ENCODE measurements at regions not wholly inside any gene's neighbourhood (a gene's known extent, or its start where the extent isn't known, plus 50 kb on each side); places are given as distances from the start of the nearest gene placed in this dataset.

DNA sequence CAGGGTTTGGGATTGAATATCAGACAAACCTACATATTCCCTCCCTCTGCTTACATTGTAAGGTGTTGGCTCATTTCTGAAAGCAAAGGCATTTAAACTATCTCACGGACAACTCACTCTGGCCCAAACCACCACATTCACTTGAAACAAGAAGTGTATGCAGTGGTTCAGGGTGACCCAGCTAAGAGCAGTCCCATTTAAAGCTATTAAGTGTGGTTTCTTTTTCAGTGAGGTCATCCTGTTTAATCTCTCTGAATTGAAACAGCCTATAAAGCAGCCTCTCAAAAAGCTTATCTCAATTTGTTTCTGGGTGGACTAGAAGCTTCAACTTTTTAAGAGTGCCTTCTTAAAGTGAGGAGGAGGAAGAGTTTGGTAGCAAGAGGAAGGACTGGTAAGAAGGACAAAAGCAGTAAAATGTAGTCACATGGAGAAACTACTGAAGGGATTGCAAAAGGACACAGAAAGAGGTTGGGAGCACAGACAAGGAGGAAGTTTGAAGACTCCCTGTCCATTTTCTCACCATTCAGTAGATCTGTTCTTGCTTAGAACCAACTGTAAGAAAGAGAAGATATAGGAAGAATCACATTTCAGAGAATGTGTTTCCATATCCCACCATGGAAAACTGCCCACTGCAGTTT is 151.6 kb downstream of the TMCO5A start:
- H3K27me3 ChIP-seq (ENCODE audit: control insufficient read depth, insufficient read depth, low read length): no peaks in the 10 kb centered on the region
- FAIRE-seq (no peak), DNase-seq (ENCODE audit: low read depth) (no peak)
- TF ChIP-seq, protein P1, sequence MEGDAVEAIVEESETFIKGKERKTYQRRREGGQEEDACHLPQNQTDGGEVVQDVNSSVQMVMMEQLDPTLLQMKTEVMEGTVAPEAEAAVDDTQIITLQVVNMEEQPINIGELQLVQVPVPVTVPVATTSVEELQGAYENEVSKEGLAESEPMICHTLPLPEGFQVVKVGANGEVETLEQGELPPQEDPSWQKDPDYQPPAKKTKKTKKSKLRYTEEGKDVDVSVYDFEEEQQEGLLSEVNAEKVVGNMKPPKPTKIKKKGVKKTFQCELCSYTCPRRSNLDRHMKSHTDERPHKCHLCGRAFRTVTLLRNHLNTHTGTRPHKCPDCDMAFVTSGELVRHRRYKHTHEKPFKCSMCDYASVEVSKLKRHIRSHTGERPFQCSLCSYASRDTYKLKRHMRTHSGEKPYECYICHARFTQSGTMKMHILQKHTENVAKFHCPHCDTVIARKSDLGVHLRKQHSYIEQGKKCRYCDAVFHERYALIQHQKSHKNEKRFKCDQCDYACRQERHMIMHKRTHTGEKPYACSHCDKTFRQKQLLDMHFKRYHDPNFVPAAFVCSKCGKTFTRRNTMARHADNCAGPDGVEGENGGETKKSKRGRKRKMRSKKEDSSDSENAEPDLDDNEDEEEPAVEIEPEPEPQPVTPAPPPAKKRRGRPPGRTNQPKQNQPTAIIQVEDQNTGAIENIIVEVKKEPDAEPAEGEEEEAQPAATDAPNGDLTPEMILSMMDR (IDR thresholded peaks at IDR 0.05; ENCODE audit: insufficient read depth, low read length, severe bottlenecking): no peak
- H3K36me3 ChIP-seq (ENCODE audit: control insufficient read depth, insufficient read depth, low read length): no peaks in the 10 kb centered on the region
- no peak overlapping the region for H3K4me3 ChIP-seq (ENCODE audit: low read depth, low read length)

DNA sequence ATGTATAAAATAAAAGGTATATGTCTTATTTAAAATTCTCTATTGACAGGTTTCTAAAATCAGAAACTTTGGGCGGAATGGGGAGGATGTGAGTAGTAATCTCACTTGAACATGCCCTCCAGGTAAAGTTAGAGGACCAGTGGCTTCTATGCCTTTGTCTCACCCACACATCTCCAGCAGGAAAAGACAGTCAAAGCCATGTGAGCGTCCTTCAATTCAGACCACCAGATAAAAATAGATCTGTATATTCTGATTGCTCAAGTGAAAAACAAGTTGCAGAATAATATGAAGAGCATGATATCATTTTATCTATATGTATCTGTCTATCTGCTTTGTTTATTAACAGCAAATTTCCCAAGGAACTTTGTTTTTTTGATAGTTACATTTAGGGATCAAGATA is 152.2 kb downstream of the TMCO5A start:
- H3K27me3 ChIP-seq (ENCODE audit: control insufficient read depth, insufficient read depth, low read length): no peaks in the 10 kb centered on the region
- FAIRE-seq: no peak

DNA sequence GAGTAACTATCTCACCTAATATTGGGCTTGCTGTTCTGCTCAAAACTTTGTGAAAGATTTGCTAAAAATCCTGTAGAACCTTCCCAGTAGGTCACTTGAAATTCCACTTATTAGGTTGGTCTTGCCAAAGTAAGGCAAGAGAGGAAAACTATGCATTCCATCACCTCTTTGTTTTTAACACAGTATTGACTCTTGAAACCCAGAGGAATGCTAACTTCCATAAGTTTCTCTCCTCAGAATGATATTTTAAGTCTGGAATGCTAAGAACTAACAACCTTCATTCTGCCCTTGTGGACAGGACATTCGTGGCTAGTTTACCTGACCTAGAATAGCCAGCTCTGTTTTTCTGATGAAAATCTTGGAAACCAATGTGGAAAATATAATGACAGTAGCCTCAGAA is 154.5 kb downstream of the TMCO5A start:
- no peaks in the 10 kb centered on the region for H3K36me3 ChIP-seq (ENCODE audit: control insufficient read depth, insufficient read depth, low read length)
- H3K27me3 ChIP-seq (ENCODE audit: control insufficient read depth, insufficient read depth, low read length): no peaks in the 10 kb centered on the region
- DNase-seq (ENCODE audit: low read depth): no peak
- no peak for FAIRE-seq
- TF ChIP-seq, protein P1 (IDR thresholded peaks at IDR 0.05; ENCODE audit: insufficient read depth, low read length, severe bottlenecking): no peak
- H3K4me3 ChIP-seq (ENCODE audit: low read depth, low read length): no peak overlapping the region

More for the DNA sequence above, 152.2 kb downstream of the TMCO5A start:
- no peak for DNase-seq (ENCODE audit: low read depth)
- TF ChIP-seq, protein P1 (IDR thresholded peaks at IDR 0.05; ENCODE audit: insufficient read depth, low read length, severe bottlenecking): no peak
- Histone ChIP-seq H3K4me3 (ENCODE audit: low read depth, low read length) (no peak overlapping the region), H3K36me3 (ENCODE audit: control insufficient read depth, insufficient read depth, low read length) (no peaks in the 10 kb centered on the region)

DNA sequence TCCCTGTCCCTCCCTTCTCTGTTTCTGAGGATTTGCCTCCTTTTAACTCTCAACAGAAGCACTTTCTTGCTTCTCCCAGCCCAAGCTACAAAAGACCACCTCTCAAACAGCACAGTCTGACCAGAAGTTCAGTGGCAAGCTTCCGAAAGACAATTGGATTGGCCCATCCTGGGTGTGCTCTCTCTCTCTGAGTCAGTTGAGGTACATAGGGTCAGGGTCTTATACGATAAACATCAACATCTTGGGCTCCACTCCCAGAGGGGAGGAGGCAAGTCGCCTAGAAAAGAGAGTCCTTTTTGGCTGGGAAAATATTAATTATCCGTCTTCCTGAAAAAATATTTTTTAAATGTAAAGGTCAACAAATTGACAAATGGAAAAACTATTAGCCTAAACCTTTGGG is 155.8 kb downstream of the TMCO5A start:
- DNase-seq (ENCODE audit: low read depth): no peak
- FAIRE-seq: no peak
- TF ChIP-seq, protein P1 (IDR thresholded peaks at IDR 0.05; ENCODE audit: insufficient read depth, low read length, severe bottlenecking): no peak
- no peak overlapping the region for H3K4me3 ChIP-seq (ENCODE audit: low read depth, low read length)
- no peaks in the 10 kb centered on the region for H3K36me3 ChIP-seq (ENCODE audit: control insufficient read depth, insufficient read depth, low read length)
- H3K27me3 ChIP-seq (ENCODE audit: control insufficient read depth, insufficient read depth, low read length): no peaks in the 10 kb centered on the region

DNA sequence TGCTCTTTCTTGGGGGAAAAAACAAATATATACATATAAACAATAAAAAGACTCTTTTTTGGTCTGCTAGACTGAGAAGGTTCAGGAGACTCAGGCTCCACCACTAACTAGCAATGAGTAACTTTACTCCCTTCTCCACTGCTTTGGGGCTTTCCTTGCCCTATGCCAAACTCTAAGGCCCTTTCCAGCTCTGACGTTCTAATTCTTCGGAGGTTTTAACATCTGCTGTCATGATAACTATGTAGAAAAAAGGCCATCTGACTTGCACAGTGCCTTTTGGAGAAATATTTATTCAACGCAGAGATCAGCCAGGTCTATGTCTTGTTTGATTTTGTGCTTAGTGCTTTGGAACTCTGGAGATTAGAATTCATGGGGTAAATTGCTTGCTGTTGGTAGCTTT is 156.2 kb downstream of the TMCO5A start:
- Histone ChIP-seq H3K27me3 (ENCODE audit: control insufficient read depth, insufficient read depth, low read length) (no peaks in the 10 kb centered on the region), H3K36me3 (ENCODE audit: control insufficient read depth, insufficient read depth, low read length) (no peaks in the 10 kb centered on the region), H3K4me3 (ENCODE audit: low read depth, low read length) (no peak overlapping the region)
- TF ChIP-seq, protein P1 (IDR thresholded peaks at IDR 0.05; ENCODE audit: insufficient read depth, low read length, severe bottlenecking): no peak
- FAIRE-seq (no peak), DNase-seq (ENCODE audit: low read depth) (no peak)

DNA sequence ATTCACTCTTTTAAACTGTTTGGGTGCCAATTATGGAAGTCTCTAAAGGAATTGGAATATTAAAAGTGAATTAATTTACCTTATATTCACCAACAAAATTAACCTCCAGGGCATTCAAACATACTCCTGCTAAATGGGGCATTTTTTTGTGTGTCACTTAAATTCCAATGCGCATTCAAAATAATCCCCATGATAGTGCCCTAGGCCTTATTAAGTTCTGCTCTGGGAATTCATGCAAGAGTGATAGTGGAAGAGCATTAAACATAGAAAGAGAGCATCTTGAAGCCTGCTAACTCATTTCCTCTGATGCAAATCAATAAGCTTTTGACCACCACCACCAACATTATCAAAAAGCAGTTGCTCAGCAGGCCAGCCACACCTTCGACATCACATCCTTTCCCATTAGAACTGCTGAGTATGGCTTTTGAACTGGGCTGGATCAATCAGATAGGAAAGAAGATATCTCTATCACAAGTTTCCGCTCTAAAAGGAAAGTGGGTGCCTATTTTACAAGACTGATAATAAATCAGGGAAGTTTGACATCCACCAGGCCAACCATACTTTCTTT is 156.7 kb downstream of the TMCO5A start:
- TF ChIP-seq, protein P1 (IDR thresholded peaks at IDR 0.05; ENCODE audit: insufficient read depth, low read length, severe bottlenecking): no peak
- DNase-seq (ENCODE audit: low read depth): no peak
- H3K36me3 ChIP-seq (ENCODE audit: control insufficient read depth, insufficient read depth, low read length): no peaks in the 10 kb centered on the region
- no peak overlapping the region for H3K4me3 ChIP-seq (ENCODE audit: low read depth, low read length)
- FAIRE-seq: no peak
- no peaks in the 10 kb centered on the region for H3K27me3 ChIP-seq (ENCODE audit: control insufficient read depth, insufficient read depth, low read length)
